Mammary epithelial cell (primary cell): ENCODE measurements at regions not wholly inside any gene's neighbourhood (a gene's known extent, or its start where the extent isn't known, plus 50 kb on each side); places are given as distances from the start of the nearest gene placed in this dataset.

Experiments used
- CTCF ChIP-seq, 2 donors: IDR thresholded peaks in 1 of 2; conservative IDR thresholded peaks in 1 of 2; 2 replicates each; pipeline ENCODE4 v1.5.1; 2011 to 2012; ENCODE audit warnings: inconsistent platforms in 2 of 2, low read length in 2 of 2, mild to moderate bottlenecking in 2 of 2, control low read depth in 1 of 2, low read depth in 1 of 2; ENCODE audit not compliant: insufficient read depth in 1 of 2; ENCODE audit errors: extremely low read depth in 1 of 2
- EZH2 ChIP-seq: IDR thresholded peaks from 2 replicates; pipeline ENCODE4 v1.6.1; 2012; ENCODE audit warnings: low read length, inconsistent platforms, borderline replicate concordance

- no peak for TF ChIP-seq EZH2
- TF ChIP-seq CTCF (conservative IDR thresholded peaks at IDR 0.05 in 1 of 2, IDR thresholded peaks at IDR 0.05 in 1 of 2; ENCODE audit: extremely low read depth in 1 of 2, insufficient read depth in 1 of 2, low read depth in 1 of 2, low read length in 2 of 2): no peak
Measured at GRCh38 chr12:111192647-111193046, 176.2 kb downstream of the PHETA1 start.
